GM06990 (cell line): ENCODE measurements at regions not wholly inside any gene's neighbourhood (a gene's known extent, or its start where the extent isn't known, plus 50 kb on each side); places are given as distances from the start of the nearest gene placed in this dataset.

Experiments used
- DNase-seq: peaks from one replicate; pipeline ENCODE4 v3.0.0-alpha.2; 2011; ENCODE audit not compliant: insufficient read length; ENCODE audit errors: extremely low read depth
- H3K27me3 ChIP-seq: replicated peaks from 2 replicates; pipeline ENCODE4 v1.6.0; 2011; ENCODE audit warnings: low read length; ENCODE audit not compliant: control insufficient read depth, insufficient read depth
- H3K36me3 ChIP-seq: 2 replicates; pipeline ENCODE4 v1.5.1; 2011; ENCODE audit warnings: low read length; ENCODE audit not compliant: control insufficient read depth, insufficient read depth
- H3K4me3 ChIP-seq: replicated peaks from 2 replicates; pipeline ENCODE4 v1.5.1; 2011; ENCODE audit warnings: low read depth, mild to moderate bottlenecking, control low read depth, low read length
- CTCF ChIP-seq: IDR thresholded peaks from 2 replicates; pipeline ENCODE4 v1.5.1; 2011; ENCODE audit warnings: low read length, control low read depth, mild to moderate bottlenecking, inconsistent platforms; ENCODE audit not compliant: insufficient read depth, poor library complexity, severe bottlenecking

- Histone ChIP-seq H3K27me3 (no peaks in the 10 kb centered on the region), H3K36me3 (no peaks in the 10 kb centered on the region), H3K4me3 (no peak overlapping the region)
- DNase-seq, result no peak
- no peak for TF ChIP-seq CTCF
Measured at GRCh38 chr7:136339464-136339863, 362.3 kb upstream of the MTPN start.

- Histone ChIP-seq H3K27me3 (no peaks in the 10 kb centered on the region; the same call in 1 of the 2 replicates), H3K36me3 (no peaks in the 10 kb centered on the region), H3K4me3 (no peak overlapping the region)
- no peak for DNase-seq
- TF ChIP-seq CTCF, result no peak
Measured at GRCh38 chr7:136336932-136337331, 359.8 kb upstream of the MTPN start.

GRCh38 chr7:136333636-136334035 lies 356.5 kb upstream of the MTPN start:
- H3K36me3 ChIP-seq, result no peaks in the 10 kb centered on the region
- no peak for DNase-seq
- H3K27me3 ChIP-seq, result no peaks in the 10 kb centered on the region; the same call in 1 of the 2 replicates
- TF ChIP-seq CTCF, result no peak
- H3K4me3 ChIP-seq, result no peak overlapping the region

- TF ChIP-seq CTCF, result no peak
- H3K4me3 ChIP-seq, result no peak overlapping the region
- no peak for DNase-seq
- no peaks in the 10 kb centered on the region for H3K27me3 ChIP-seq
- no peaks in the 10 kb centered on the region for H3K36me3 ChIP-seq
Measured at GRCh38 chr7:136326045-136326609, 349.0 kb upstream of the MTPN start.

- Histone ChIP-seq H3K36me3 (no peaks in the 10 kb centered on the region), H3K4me3 (no peak overlapping the region), H3K27me3 (no peaks in the 10 kb centered on the region)
- TF ChIP-seq CTCF, result no peak
- DNase-seq, result no peak
Measured at GRCh38 chr7:136325578-136325977, 348.4 kb upstream of the MTPN start.

- Histone ChIP-seq H3K36me3 (no peaks in the 10 kb centered on the region), H3K4me3 (no peak overlapping the region), H3K27me3 (no peaks in the 10 kb centered on the region)
- TF ChIP-seq CTCF, result no peak
- DNase-seq, result no peak
Measured at GRCh38 chr7:136325027-136325426, 347.9 kb upstream of the MTPN start.
